GM21717 (cell line): ENCODE measurements at regions not wholly inside any gene's neighbourhood (a gene's known extent, or its start where the extent isn't known, plus 50 kb on each side); places are given as distances from the start of the nearest gene placed in this dataset.
"Not testable (repeated sequence)": the region's sequence is repeated elsewhere in the genome, so short reads cannot be mapped to it uniquely, and the experiment has no call there.

Source experiments
- ATAC-seq: cut with Tn5 transposase; IDR thresholded peaks from one replicate; pipeline ENCODE4 v1.9.1; 2021; ENCODE audit warnings: mild to moderate bottlenecking, moderate library complexity; ENCODE audit not compliant: unreplicated experiment

DNA sequence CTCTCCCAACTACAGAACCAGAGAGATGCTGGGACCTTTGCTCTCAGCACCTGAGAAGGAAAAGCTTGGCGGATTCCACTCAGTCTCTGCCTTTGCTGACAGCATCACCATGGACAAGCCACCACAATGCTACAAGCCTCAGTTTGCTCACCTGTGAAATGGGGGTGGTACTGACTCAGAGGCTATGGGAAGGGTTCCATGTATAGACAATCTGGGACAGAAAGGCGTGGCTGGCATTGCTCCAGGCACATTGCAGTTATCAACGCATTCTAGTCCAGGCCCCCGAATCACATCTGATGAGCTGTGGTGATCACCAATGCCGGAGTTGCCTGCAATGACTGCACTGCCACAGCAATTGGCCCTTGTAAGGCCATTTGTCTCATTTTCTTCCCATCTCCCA, 72.6 kb downstream of the ISX start:
- ATAC-seq: no peak

GRCh38 chr22:35140879-35141745, 75.2 kb downstream of the ISX start:
- no peak for ATAC-seq

DNA sequence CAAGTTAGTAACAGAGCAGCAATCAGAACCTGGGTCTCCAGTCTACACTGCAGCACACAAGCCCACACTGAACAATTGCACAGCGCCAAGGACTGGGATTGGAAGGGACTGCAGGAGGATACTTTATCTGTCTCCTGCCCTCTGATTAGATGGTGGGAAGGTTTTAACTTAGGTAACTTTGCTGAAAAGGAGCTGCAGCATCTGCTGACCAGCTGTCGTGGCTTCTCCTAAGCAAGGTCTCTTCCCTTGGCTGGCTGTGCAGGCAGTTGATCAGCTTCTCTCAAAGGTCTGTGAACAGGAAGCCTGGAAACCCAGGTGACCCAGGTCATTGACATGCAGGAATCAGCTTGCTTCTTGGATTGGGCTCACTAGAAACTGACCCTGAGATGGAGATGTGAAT, 82.4 kb downstream of the ISX start:
- no peak for ATAC-seq

DNA sequence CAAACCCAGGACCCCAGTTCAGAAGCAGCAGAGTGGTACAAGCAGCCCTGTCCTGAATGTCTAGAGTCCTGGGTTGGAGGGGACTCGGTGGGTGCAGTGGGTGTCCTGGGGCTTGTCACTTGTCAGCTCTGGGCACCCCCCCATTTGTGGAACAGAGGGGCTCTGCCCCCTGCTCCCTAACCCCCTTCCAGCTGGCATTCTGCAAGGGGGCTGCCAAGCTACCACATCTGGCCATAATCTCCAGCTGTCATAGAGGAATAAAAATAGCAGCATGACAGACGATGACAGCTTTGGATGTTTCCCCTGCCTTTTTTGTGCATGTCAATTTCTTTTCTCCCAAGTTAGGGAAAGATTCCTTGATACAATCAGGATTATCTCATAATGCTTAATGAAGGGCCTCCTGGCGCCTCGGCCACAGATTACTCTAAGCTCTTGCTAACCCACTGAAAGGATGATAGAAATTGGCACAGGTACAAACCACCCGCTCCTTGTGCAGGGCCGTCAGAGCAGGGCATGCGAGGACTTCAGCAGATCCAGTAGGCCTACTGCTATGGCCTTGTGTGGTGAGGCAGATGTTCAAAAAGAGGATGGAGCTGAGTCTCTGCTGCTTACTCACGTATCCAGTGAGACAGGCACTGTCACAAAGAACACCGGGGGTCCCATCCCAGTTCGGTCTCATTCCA, 83.0 kb downstream of the ISX start:
- ATAC-seq: no peak

GRCh38 chr22:35150183-35151107, 84.5 kb downstream of the ISX start:
- peak; percentile 53 for ATAC-seq

DNA sequence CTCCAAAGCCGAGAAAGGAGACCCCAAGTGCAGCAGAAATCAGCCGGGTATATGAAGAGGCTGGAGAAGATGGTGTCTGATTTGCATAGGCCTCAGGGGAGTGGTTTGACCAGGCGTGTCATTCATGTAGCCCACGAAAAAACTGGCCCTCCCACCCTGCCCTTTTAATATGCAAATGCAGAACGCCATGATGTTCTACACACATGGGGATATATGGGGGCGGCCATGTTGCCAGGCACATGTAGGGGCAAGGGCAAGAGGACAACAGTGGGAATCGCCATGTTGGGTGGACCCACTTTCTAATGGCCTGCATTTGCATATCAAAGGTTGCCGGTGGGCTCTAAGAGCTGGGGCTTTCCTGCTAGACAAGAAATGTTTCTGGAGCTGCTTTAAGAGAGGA, 86.4 kb downstream of the ISX start:
- ATAC-seq: no peak

DNA sequence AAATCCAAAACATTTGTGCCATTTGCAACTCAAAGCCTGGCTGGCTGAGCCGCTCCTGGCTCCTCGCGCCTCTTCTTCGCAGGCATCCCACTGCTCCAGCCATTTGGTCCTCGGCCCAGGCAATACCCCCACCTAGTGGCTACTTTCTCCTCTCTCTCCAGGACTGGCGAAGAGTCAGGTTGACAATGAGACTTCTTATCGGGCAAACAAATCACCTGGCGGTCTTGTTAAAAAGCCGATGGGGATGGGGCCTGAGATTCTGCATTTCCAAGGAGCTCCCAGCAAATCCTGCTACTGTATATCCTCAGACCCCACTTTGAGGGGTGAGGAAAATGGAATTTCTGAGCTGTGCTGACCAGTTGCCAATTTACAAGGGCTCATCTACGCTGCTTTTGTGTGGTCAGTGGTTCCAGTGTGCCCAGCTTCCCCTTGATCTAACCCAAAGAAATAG, 89.0 kb downstream of the ISX start:
- ATAC-seq: no peak

GRCh38 chr22:35155403-35156025, 89.6 kb downstream of the ISX start:
- ATAC-seq: no peak

DNA sequence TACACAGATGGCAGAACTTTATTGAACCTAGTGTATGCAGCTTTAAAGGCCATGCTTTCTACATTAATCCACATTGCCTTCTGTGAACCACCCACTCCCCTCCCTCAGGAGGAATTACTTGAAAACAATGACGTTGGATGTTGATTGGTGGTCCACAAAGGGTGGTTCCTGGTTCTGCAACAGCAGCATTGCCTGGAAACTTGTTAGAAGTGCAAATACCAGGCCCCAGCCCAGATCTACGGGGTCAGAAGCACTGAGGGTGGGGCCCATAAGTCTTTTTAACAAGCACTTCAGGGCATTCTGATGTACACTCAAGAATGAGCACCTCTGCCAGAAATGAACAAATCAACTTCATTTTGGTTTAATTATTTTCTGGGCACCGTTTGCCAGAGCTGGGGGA, 91.0 kb downstream of the ISX start:
- ATAC-seq: no peak

DNA sequence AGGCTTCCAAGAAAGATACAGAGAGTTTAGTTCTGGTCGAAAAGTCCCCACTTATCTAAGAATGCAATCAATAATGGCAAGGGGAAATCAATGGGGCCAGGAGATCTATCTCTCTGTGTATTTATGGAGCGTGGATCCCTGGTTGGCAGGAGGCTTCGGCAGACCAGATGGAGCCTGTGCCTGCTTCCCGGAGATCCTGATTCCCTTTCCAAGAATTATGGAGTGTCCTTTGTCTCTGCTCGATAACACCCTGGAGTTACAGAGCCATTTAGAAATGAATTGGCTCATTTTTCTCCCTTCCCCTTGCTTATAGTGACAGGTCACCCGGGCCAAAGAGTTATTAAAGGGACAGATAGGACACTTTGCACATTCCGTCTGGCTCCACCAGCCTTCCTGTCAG, 92.4 kb downstream of the ISX start:
- ATAC-seq: no peak

DNA sequence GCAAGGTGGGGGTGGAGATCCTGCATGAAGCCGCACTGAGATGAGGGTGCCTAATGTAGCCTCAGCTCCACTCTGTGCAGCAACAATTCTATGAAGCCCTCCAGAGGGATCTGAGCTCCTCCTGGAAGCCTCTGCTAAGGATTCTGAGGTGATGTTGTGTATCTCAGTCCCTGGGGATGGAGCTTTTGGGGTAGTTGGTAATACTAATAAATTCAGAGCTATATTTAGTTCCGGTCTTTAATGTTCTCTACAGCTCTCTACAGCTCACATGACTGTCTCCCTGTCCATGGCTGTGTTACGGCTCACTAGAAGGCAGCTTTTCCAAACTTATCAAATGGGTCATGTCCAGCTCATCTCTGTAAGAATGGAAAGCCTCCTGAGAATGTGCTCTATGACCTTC, 93.4 kb downstream of the ISX start:
- ATAC-seq: no peak

GRCh38 chr22:35160268-35160667, 94.3 kb downstream of the ISX start:
- no peak for ATAC-seq

- ATAC-seq: not testable (repeated sequence)
Measured at GRCh38 chr22:35165896-35166295, 91.4 kb upstream of the HMGXB4 start.

DNA sequence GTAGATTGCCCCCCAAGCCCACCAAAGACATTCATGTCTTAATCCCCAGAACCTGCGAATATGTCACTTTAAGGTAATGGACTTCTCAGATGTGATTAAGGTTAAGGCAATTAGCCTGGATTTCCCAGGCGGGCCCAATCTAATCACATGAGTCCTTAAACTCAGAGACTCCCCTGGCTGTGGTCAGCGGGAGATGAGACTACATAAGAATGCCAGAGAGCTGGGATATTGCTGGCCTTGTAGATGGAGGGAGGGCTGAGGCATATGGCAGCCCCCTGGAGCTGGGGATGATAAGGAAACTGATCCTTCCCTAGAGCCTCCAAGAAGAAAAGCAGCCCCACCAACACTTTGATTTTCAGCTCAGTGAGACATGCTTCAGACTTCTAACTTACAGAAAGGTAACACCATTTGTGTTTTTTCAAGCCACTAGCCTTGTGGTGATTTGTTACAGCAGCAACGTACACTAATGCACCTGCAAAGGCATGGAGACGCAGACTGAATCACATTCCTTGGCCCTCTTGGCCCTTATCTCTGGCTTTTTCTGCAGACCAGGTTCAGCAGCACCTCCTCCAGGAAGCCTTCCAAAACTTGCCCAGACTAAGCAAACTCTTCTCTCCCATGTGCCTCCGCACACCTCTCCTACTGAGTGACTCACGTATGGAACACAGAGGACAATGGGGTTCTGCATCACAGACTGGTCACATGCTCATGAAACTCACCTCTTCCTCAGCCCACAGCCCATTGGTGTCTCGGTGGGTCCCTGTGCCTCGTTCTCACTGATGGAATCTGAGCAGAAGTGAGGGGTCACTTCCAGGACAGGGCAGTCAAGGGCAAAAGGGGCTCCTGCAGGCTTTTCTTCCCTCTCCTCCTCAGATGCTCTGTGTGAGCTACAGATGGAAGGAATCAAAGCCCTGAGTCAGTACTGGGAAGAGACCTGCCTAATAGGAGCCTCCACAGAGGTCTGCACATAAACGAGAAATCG, 86.3 kb upstream of the HMGXB4 start:
- no peak for ATAC-seq

GRCh38 chr22:35172442-35172841, 84.9 kb upstream of the HMGXB4 start:
- no peak for ATAC-seq

- no peak for ATAC-seq
Measured at GRCh38 chr22:35173655-35174054, 83.6 kb upstream of the HMGXB4 start.

DNA sequence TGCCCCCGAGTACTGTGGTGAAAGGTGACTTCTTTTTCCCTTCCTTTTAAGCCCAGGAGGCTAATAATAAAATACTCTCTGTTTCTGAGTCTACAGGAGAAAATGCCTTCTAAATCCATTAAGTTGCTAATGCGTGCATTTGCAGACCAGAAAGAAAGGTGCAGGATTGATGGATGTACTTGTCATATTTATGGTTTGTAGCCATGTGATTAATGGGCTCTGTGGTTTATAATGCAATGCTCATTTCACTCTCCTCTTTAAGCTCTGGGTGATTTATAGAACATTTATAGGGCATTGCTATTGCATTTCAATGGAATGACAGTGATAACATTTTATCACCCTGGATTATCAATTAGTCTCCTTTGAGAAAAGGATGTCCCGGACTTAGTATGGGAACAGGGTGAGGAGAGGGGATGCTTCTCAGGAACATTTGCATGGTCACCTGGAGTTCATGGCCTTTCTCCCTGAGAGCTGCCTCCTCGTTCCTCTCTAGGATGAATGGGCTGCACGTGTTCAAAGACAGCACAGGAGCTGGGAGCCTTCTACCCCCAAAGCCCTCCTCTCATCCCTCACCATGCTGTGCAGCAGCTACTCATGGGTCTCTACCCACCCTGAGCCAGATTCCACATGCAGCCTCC, 82.8 kb upstream of the HMGXB4 start:
- ATAC-seq: no peak

- ATAC-seq: no peak
Measured at GRCh38 chr22:35175392-35175791, 81.9 kb upstream of the HMGXB4 start.

GRCh38 chr22:35177811-35178210, 79.5 kb upstream of the HMGXB4 start:
- no peak for ATAC-seq
